ENCODE measurements at regions not wholly inside any gene's neighbourhood (a gene's known extent, or its start where the extent isn't known, plus 50 kb on each side); places are given as distances from the start of the nearest gene placed in this dataset.

- DNase-seq: no peak
Measured at GRCh38 chr14:104359301-104359968, 220.1 kb upstream of the C14orf180 start.

- no peak for DNase-seq
Measured at GRCh38 chr14:104359969-104360442, 219.6 kb upstream of the C14orf180 start.

GRCh38 chr14:104360501-104360900, 219.1 kb upstream of the C14orf180 start:
- DNase-seq: no peak

- DNase-seq: no peak
Measured at GRCh38 chr14:104361101-104361591, 218.4 kb upstream of the C14orf180 start.

- no peak for DNase-seq
Measured at GRCh38 chr14:104361921-104362681, 217.5 kb upstream of the C14orf180 start.

GRCh38 chr14:104362761-104363605, 216.6 kb upstream of the C14orf180 start:
- no peak for DNase-seq

- DNase-seq: no peak
Measured at GRCh38 chr14:104363891-104364760, 215.4 kb upstream of the C14orf180 start.

- DNase-seq: peak; percentile 29
Measured at GRCh38 chr14:104364830-104365229, 214.7 kb upstream of the C14orf180 start.

- DNase-seq: peak; percentile 87
Measured at GRCh38 chr14:104366931-104367865, 212.4 kb upstream of the C14orf180 start.

GRCh38 chr14:104367866-104368750, 211.5 kb upstream of the C14orf180 start:
- DNase-seq: peak; percentile 92

- no peak for DNase-seq
Measured at GRCh38 chr14:104368751-104369100, 210.8 kb upstream of the C14orf180 start.

- no peak for DNase-seq
Measured at GRCh38 chr14:104369208-104369607, 210.4 kb upstream of the C14orf180 start.

- DNase-seq: peak; percentile 70
Measured at GRCh38 chr14:104370256-104370870, 209.2 kb upstream of the C14orf180 start.

GRCh38 chr14:104371031-104371430, 208.5 kb upstream of the C14orf180 start:
- DNase-seq: no peak

- no peak for DNase-seq
Measured at GRCh38 chr14:104371917-104372316, 207.6 kb upstream of the C14orf180 start.

GRCh38 chr14:104372390-104373054, 207.0 kb upstream of the C14orf180 start:
- DNase-seq: no peak

- peak; percentile 77 for DNase-seq
Measured at GRCh38 chr14:104373055-104373854, 206.3 kb upstream of the C14orf180 start.

Measured in NCI-H1092 treated with DMSO at 0.1 percent for 48 hours (cell line).